ENCODE measurements at regions not wholly inside any gene's neighbourhood (a gene's known extent, or its start where the extent isn't known, plus 50 kb on each side); places are given as distances from the start of the nearest gene placed in this dataset.
A peak's percentile ranks its signal among the peaks of the same experiment; 100 is the strongest.

DNA sequence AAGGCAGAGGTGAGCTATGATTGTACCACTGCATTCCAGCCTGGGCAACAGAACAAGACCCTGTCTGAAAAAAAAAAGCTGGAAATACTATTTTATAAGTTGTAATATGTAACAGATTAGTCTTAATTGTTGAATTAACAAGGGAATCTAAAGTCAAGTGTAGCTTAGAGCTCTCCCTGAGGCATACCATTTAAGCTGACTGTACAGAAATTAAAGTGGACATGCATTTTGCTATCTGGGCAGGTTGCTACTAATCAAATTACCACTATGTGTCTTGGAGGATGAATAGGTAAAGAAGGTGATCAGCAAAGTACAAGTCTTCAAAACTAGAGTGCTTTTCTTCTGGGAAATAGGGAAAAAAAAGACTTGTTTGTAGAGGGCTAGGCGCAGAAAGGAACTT, 205.3 kb upstream of the JADE1 start:
- intact Hi-C loops (cut with DNase I): no loop called here
- H3K9me3 ChIP-seq: no peaks in the 10 kb centered on the region
- no peak overlapping the region for H3K27ac ChIP-seq
- H3K4me1 ChIP-seq: peaks cover 16 to 32% (median 24%) of the 10 kb centered on the region in 9 donors
- no peak for ATAC-seq
- no peaks in the 10 kb centered on the region for H3K36me3 ChIP-seq
- no peaks in the 10 kb centered on the region for H3K27me3 ChIP-seq
- no peak for DNase-seq
- H3K4me3 ChIP-seq: no peak overlapping the region
- TF ChIP-seq, protein P1, sequence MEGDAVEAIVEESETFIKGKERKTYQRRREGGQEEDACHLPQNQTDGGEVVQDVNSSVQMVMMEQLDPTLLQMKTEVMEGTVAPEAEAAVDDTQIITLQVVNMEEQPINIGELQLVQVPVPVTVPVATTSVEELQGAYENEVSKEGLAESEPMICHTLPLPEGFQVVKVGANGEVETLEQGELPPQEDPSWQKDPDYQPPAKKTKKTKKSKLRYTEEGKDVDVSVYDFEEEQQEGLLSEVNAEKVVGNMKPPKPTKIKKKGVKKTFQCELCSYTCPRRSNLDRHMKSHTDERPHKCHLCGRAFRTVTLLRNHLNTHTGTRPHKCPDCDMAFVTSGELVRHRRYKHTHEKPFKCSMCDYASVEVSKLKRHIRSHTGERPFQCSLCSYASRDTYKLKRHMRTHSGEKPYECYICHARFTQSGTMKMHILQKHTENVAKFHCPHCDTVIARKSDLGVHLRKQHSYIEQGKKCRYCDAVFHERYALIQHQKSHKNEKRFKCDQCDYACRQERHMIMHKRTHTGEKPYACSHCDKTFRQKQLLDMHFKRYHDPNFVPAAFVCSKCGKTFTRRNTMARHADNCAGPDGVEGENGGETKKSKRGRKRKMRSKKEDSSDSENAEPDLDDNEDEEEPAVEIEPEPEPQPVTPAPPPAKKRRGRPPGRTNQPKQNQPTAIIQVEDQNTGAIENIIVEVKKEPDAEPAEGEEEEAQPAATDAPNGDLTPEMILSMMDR (IDR thresholded peaks at IDR 0.05): no peak
- WGBS, 2 donors: 98 to 100% methylated on average over 1 of the region's 1 CpG

DNA sequence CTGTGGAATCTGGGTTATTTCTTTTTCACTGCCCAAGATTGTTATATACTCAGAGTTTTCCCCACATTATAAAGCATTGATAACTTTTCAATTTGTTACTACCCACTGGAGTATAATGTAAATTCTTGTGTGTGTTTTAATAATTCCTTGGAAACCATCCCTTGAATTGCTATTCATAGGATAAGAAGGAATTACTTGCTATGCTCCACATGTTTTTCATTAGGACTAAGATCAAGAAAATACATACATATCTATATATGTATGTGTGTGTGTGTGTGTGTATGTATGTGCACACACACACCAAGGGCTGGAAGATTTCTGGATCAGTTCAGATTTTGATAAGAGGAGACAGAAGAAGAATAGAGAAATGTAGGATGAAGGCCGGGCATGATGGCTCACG, 206.4 kb upstream of the JADE1 start:
- no peaks in the 10 kb centered on the region for H3K27me3 ChIP-seq
- TF ChIP-seq, protein P1 (IDR thresholded peaks at IDR 0.05): no peak
- H3K27ac ChIP-seq: no peak overlapping the region
- DNase-seq (no peak), ATAC-seq (no peak)
- intact Hi-C loops (cut with DNase I): no loop called here
- H3K4me1 ChIP-seq: peaks cover 16 to 33% (median 26%) of the 10 kb centered on the region in 9 donors
- no peaks in the 10 kb centered on the region for H3K9me3 ChIP-seq
- H3K36me3 ChIP-seq: no peaks in the 10 kb centered on the region
- WGBS, 2 donors: 96 to 98% methylated on average over 2 of the region's 2 CpGs
- no peak overlapping the region for H3K4me3 ChIP-seq

DNA sequence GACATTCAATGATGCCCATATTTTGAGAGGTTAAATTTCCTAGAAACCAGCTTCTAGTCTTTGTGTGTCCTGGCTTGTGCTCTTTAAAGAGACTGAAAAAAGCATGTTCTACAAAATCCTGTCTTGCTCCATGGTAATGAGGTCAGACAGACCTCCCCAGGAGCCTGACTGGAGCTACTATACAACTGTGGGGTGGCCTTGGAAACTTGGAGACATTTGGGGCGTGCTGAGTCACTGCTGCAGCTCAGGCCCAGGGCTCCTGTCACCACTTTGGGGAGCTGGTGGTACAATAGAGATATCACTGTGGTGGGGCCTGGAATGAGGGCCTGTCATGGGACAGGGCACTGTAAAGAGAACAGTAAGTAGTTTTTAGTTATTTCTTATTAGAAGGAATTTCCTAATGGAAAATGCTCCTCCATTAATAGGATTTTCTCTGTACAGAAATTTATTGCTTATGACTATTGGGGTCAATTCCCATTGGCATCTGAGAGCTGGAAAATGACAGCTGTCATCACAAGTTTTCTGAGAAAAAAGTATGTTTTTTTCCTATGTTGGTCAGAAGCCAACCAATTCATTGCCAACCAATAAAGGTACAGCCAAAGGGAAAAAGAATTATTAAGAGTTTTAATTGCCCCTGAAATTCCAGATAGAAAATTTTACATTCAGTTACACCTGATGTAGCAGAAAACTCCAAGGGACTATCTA, 207.4 kb upstream of the JADE1 start:
- H3K4me3 ChIP-seq: no peak overlapping the region
- intact Hi-C loops (cut with DNase I): no loop called here
- ATAC-seq: peak; percentile 21 to 60 (median 43)
- WGBS, 2 donors: 71 to 88% methylated on average over 1 of the region's 1 CpG
- H3K9me3 ChIP-seq: no peaks in the 10 kb centered on the region
- TF ChIP-seq, protein P1 (IDR thresholded peaks at IDR 0.05): no peak
- DNase-seq: peak in 1 of 2 donors; percentile 23
- H3K4me1 ChIP-seq: peaks cover 16 to 33% (median 26%) of the 10 kb centered on the region in 9 donors
- H3K27me3 ChIP-seq: no peaks in the 10 kb centered on the region
- no peaks in the 10 kb centered on the region for H3K36me3 ChIP-seq
- H3K27ac ChIP-seq: peak overlapping the region in 9 of 10 donors; percentile 16 to 79 (median 59)

DNA sequence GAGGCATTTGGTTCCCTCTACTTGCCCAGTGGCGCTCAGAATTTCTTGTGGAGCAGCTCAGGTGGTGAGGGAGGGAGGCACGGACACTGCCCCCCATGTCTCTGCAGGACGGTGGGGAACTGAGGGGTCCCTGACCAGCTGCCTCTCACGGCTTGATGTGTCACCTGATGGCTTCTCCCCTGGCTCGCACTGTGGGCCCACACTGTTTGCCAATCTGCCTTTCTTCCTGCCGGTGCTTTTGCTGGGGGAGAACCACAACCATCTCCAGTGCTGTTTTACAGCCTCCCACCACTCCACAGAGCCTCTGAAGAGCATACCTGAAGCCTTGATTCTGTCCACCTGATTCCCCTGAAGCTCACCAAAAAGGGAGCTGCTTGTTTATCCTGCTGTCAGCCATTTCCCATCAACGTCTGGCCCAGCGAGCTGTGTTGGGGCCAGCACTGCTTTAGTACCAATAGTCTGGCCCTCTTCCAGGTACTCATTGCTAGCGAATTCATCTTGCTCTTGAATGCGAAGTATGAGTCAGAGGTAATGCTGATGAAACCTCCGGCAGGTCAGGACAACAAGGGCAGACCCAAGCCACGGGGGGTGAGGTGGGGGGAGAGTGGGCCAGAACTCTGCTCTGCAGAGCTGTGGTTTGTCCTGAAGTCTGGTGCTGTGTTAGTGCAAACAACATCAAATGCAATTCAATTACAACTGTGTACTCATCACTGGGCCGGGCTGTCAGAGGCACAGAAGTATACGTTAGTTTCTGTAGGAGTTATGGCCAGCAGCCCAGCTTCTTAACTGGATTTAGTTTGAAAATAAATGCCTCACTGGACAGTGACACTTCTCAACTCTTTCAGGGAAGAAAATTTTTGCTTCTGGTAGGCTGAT, 208.3 kb upstream of the JADE1 start:
- 35 to 52% methylated on average over 14 of the region's 14 CpGs for WGBS, 2 donors
- Histone ChIP-seq H3K36me3 (no peaks in the 10 kb centered on the region), H3K27me3 (no peaks in the 10 kb centered on the region), H3K9me3 (no peaks in the 10 kb centered on the region), H3K27ac (peak overlapping the region; percentile 33 to 79 (median 67)), H3K4me1 (peaks cover 16 to 33% (median 26%) of the 10 kb centered on the region in 9 donors), H3K4me3 (peak overlapping the region in 1 of 10 donors; percentile 7)
- intact Hi-C loops (cut with DNase I): no loop called here
- DNase-seq (peak; percentile 41 to 45), ATAC-seq (peak; percentile 46 to 92 (median 82))
- TF ChIP-seq, protein P1 (IDR thresholded peaks at IDR 0.05): no peak

Measured in heart right ventricle (tissue), 16 donors.